ENCODE measurements at regions not wholly inside any gene's neighbourhood (a gene's known extent, or its start where the extent isn't known, plus 50 kb on each side); places are given as distances from the start of the nearest gene placed in this dataset.

- Histone ChIP-seq H2BK5ac (ENCODE audit: low read depth, low read length) (no peak overlapping the region), H4K5ac (ENCODE audit: insufficient read length, low read depth, low read length) (no peak overlapping the region), H3K14ac (ENCODE audit: insufficient read length) (no peak overlapping the region), H3K18ac (ENCODE audit: extremely low read depth, low read length) (no peak overlapping the region), H2BK15ac (ENCODE audit: low read length) (no peak overlapping the region), H3K4me1 (replicated peaks in 1 of 4; ENCODE audit: control insufficient read depth in 3 of 4, insufficient read depth in 4 of 4, low read length in 3 of 4) (no peaks in the 10 kb centered on the region; a peak in 2 of 7 replicates), H2BK12ac (ENCODE audit: low read depth, low read length) (no peak overlapping the region), H4K20me1 (replicated peaks in 1 of 2; ENCODE audit: control insufficient read depth in 1 of 2, insufficient read depth in 2 of 2, low read length in 2 of 2) (peaks cover 2 to 4% of the 10 kb centered on the region in 2 experiments), H3K4me2 (ENCODE audit: insufficient read depth in 1 of 2, low read depth in 2 of 2, low read length in 2 of 2) (no peak overlapping the region), H3K56ac (replicated peaks; ENCODE audit: insufficient read length, low read depth, low read length) (no peak overlapping the region), H3K4me3 (ENCODE audit: extremely low read depth in 1 of 4, insufficient read depth in 2 of 4, low read depth in 3 of 4, low read length in 4 of 4) (no peak overlapping the region), H2BK20ac (ENCODE audit: low read length) (no peak overlapping the region), H3K4ac (replicated peaks; ENCODE audit: insufficient read length, low read depth, low read length) (no peak overlapping the region), H4K91ac (replicated peaks; ENCODE audit: insufficient read length, low read length) (no peak overlapping the region), H3K27ac (ENCODE audit: low read depth, low read length) (no peak overlapping the region), H4K8ac (ENCODE audit: extremely low read depth, insufficient read depth, low read length) (no peak overlapping the region), H3K79me2 (ENCODE audit: control insufficient read depth in 1 of 2, insufficient read depth in 2 of 2, low read length in 2 of 2) (no peaks in the 10 kb centered on the region), H3K9ac (replicated peaks in 1 of 4; ENCODE audit: extremely low read depth in 1 of 4, low read depth in 3 of 4, low read length in 3 of 4) (no peak overlapping the region), H3K23ac (ENCODE audit: insufficient read length) (no peak overlapping the region), H2AK5ac (ENCODE audit: low read depth, low read length) (no peak overlapping the region), H3K79me1 (ENCODE audit: low read depth, low read length) (peaks cover 2% of the 10 kb centered on the region; the same call in 1 of the 2 replicates), H3K27me3 (replicated peaks in 1 of 4; ENCODE audit: control insufficient read depth in 3 of 4, extremely low read depth in 1 of 4, insufficient read depth in 3 of 4, low read length in 3 of 4) (no peaks in the 10 kb centered on the region), H2AFZ (ENCODE audit: low read length) (no peak overlapping the region), H3K36me3 (ENCODE audit: control insufficient read depth in 2 of 4, insufficient read depth in 4 of 4, low read length in 3 of 4) (no peaks in the 10 kb centered on the region), H3K9me3 (ENCODE audit: insufficient read depth in 2 of 2, low read depth in 1 of 2, low read length in 1 of 2) (no peaks in the 10 kb centered on the region), H2BK120ac (replicated peaks; ENCODE audit: low read depth, low read length) (no peak overlapping the region), H3K23me2 (ENCODE audit: low read depth, low read length) (no peaks in the 10 kb centered on the region)
- TF ChIP-seq KDM1A (IDR thresholded peaks at IDR 0.05; ENCODE audit: borderline replicate concordance, low read length) = no peak
- no peak for TF ChIP-seq SP2 (IDR thresholded peaks at IDR 0.05; ENCODE audit: low read length)
- TF ChIP-seq RBBP5 (IDR thresholded peaks at IDR 0.05; ENCODE audit: borderline replicate concordance, low read depth, low read length) = no peak
- ChIA-PET POLR2A (ENCODE audit: partially characterized antibody) (interaction anchor here (0.7 to 1.8 kb wide), 5 partner anchors 12 to 205 kb away, joined by 3 to 5 read pairs (median 3); no protein-coding TSS in a partner anchor), CTCF (ENCODE audit: partially characterized antibody) (interaction anchor here (0.5 to 2.9 kb wide), 13 partner anchors 9 to 221 kb away, joined by 3 to 9 read pairs (median 4); no protein-coding TSS in a partner anchor)
- 91% methylated on average over 17 of the region's 17 CpGs; no CpG with 5 or more reads in 1 of the 2 experiments for WGBS, 2 experiments (ENCODE audit: extremely low coverage in 1 of 2, insufficient coverage in 1 of 2, insufficient read length in 1 of 2, insufficient replicate concordance in 2 of 2, low coverage in 1 of 2, low lambda C conversion rate in 2 of 2, missing lambda C conversion rate in 1 of 2)
- DNase-seq (ENCODE audit: low read depth in 1 of 2, low spot score in 2 of 2) = no peak
- no peak for FAIRE-seq
These were observed 173.2 kb upstream of the MYL2 start for GRCh38 chr12:111093428-111094142.
